GM12891 (cell line): ENCODE measurements at regions not wholly inside any gene's neighbourhood (a gene's known extent, or its start where the extent isn't known, plus 50 kb on each side); places are given as distances from the start of the nearest gene placed in this dataset.

Experiments
- PAX5 ChIP-seq: IDR thresholded peaks from 2 replicates; pipeline ENCODE4 v1.6.1; 2011; ENCODE audit warnings: low read length, moderate library complexity, mild to moderate bottlenecking; ENCODE audit not compliant: insufficient read depth, severe bottlenecking
- POLR2A ChIP-seq: IDR thresholded peaks from 2 replicates; pipeline ENCODE4 v1.6.1; 2011; ENCODE audit warnings: low read depth, low read length, control low read depth
- POLR2AphosphoS5 ChIP-seq: IDR thresholded peaks from 2 replicates; pipeline ENCODE4 v1.6.1; 2011; ENCODE audit warnings: low read depth, low read length, control low read depth
- POU2F2 ChIP-seq: IDR thresholded peaks from 2 replicates; pipeline ENCODE4 v1.6.1; 2011; ENCODE audit warnings: low read depth, mild to moderate bottlenecking, control low read depth, low read length, moderate library complexity
- TAF1 ChIP-seq: IDR thresholded peaks from 2 replicates; pipeline ENCODE4 v1.6.1; 2011; ENCODE audit warnings: low read depth, low read length, control low read depth

GRCh38 chr16:59213952-59214351, 479.8 kb upstream of the GOT2 start:
- TF ChIP-seq POLR2AphosphoS5: no peak
- no peak for TF ChIP-seq POLR2A
- TF ChIP-seq TAF1: no peak
- no peak for TF ChIP-seq PAX5
- no peak for TF ChIP-seq POU2F2
